Astrocyte (in vitro differentiated cells and primary cell): ENCODE measurements at regions not wholly inside any gene's neighbourhood (a gene's known extent, or its start where the extent isn't known, plus 50 kb on each side); places are given as distances from the start of the nearest gene placed in this dataset.
A peak's percentile ranks its signal among the peaks of the same experiment; 100 is the strongest.

Experiments
- DNase-seq: peaks from one replicate; pipeline ENCODE4 v3.0.0-alpha.2; 2010; ENCODE audit warnings: low read depth
- FAIRE-seq: peaks from 2 replicates; lab custom pipeline; 2011; peaks lifted over from hg19 to GRCh38; lab: Jason Lieb, UNC
- H2AFZ ChIP-seq: 2 replicates; pipeline ENCODE4 v1.6.0; 2012; ENCODE audit warnings: low read depth, low read length, inconsistent platforms
- H3K27ac ChIP-seq: 2 replicates; pipeline ENCODE4 v1.5.1; 2011; ENCODE audit warnings: low read depth, low read length, inconsistent platforms
- H3K27me3 ChIP-seq: 2 replicates; pipeline ENCODE4 v1.6.0; 2011; ENCODE audit warnings: low read length, inconsistent platforms; ENCODE audit not compliant: insufficient read depth
- H3K36me3 ChIP-seq: 2 replicates; pipeline ENCODE4 v1.5.1; 2011; ENCODE audit warnings: low read length, inconsistent platforms; ENCODE audit not compliant: insufficient read depth
- H3K4me1 ChIP-seq: 2 replicates; pipeline ENCODE4 v1.5.1; 2011; ENCODE audit warnings: low read length, inconsistent platforms; ENCODE audit not compliant: insufficient read depth
- H3K4me2 ChIP-seq: 2 replicates; pipeline ENCODE4 v1.6.0; 2012; ENCODE audit warnings: low read length, inconsistent platforms
- H3K4me3 ChIP-seq: 2 replicates; pipeline ENCODE4 v1.5.1; 2011; ENCODE audit warnings: low read depth, mild to moderate bottlenecking, low read length, inconsistent platforms; ENCODE audit not compliant: insufficient read depth
- H3K79me2 ChIP-seq: 2 replicates; pipeline ENCODE4 v1.6.0; 2012; ENCODE audit warnings: mild to moderate bottlenecking, low read length, inconsistent platforms; ENCODE audit not compliant: insufficient read depth
- H3K9ac ChIP-seq: 2 replicates; pipeline ENCODE4 v1.6.0; 2012; ENCODE audit warnings: mild to moderate bottlenecking, low read length, inconsistent platforms
- H3K9me3 ChIP-seq: 2 replicates; pipeline ENCODE4 v1.5.1; 2012; ENCODE audit warnings: low read depth, mild to moderate bottlenecking, low read length, inconsistent platforms; ENCODE audit not compliant: insufficient read depth
- H4K20me1 ChIP-seq: 2 replicates; pipeline ENCODE4 v1.6.0; 2012; ENCODE audit warnings: low read length, inconsistent platforms; ENCODE audit not compliant: insufficient read depth
- H3K27ac Mint-ChIP-seq: one replicate; pipeline ENCODE4 v1.8.0; 2021; ENCODE audit warnings: mild to moderate bottlenecking, mixed read lengths; ENCODE audit not compliant: unreplicated experiment
- H3K27me3 Mint-ChIP-seq: one replicate; pipeline ENCODE4 v1.8.0; 2021; ENCODE audit warnings: low read depth, mixed read lengths; ENCODE audit not compliant: unreplicated experiment
- H3K36me3 Mint-ChIP-seq: one replicate; pipeline ENCODE4 v1.8.0; 2021; ENCODE audit warnings: low read depth, mixed read lengths; ENCODE audit not compliant: unreplicated experiment
- H3K4me1 Mint-ChIP-seq: one replicate; pipeline ENCODE4 v1.8.0; 2021; ENCODE audit warnings: low read depth, mixed read lengths; ENCODE audit not compliant: unreplicated experiment
- H3K4me3 Mint-ChIP-seq: one replicate; pipeline ENCODE4 v1.8.0; 2021; ENCODE audit warnings: mild to moderate bottlenecking, moderate library complexity, mixed read lengths; ENCODE audit not compliant: unreplicated experiment
- H3K9me3 Mint-ChIP-seq: one replicate; pipeline ENCODE4 v1.8.0; 2021; ENCODE audit warnings: mild to moderate bottlenecking, mixed read lengths; ENCODE audit not compliant: unreplicated experiment
- EZH2 ChIP-seq: IDR thresholded peaks from 2 replicates; pipeline ENCODE4 v1.6.1; 2012; ENCODE audit warnings: mild to moderate bottlenecking, low read length, inconsistent platforms; ENCODE audit not compliant: insufficient read depth
- TF ChIP-seq, protein P1 (sequence below): IDR thresholded peaks from 2 replicates; pipeline ENCODE4 v1.5.1; 2011; ENCODE audit warnings: low read depth, mild to moderate bottlenecking, inconsistent platforms, low read length, moderate library complexity; ENCODE audit not compliant: insufficient read depth

GRCh38 chr3:189446959-189447560, 184.1 kb upstream of the TP63 start:
- Mint-ChIP-seq H3K4me3 (no peak overlapping the region), H3K4me1 (no peaks in the 10 kb centered on the region), H3K27me3 (no peaks in the 10 kb centered on the region), H3K27ac (no peak overlapping the region), H3K36me3 (no peaks in the 10 kb centered on the region), H3K9me3 (peaks cover 2% of the 10 kb centered on the region)
- H3K27ac ChIP-seq: no peak overlapping the region
- H3K79me2 ChIP-seq: no peaks in the 10 kb centered on the region
- H3K4me1 ChIP-seq: no peaks in the 10 kb centered on the region
- H3K4me3 ChIP-seq: no peak overlapping the region
- H3K9ac ChIP-seq: no peak overlapping the region
- H3K36me3 ChIP-seq: no peaks in the 10 kb centered on the region
- no peaks in the 10 kb centered on the region for H3K9me3 ChIP-seq
- TF ChIP-seq EZH2: no peak
- TF ChIP-seq, protein P1, sequence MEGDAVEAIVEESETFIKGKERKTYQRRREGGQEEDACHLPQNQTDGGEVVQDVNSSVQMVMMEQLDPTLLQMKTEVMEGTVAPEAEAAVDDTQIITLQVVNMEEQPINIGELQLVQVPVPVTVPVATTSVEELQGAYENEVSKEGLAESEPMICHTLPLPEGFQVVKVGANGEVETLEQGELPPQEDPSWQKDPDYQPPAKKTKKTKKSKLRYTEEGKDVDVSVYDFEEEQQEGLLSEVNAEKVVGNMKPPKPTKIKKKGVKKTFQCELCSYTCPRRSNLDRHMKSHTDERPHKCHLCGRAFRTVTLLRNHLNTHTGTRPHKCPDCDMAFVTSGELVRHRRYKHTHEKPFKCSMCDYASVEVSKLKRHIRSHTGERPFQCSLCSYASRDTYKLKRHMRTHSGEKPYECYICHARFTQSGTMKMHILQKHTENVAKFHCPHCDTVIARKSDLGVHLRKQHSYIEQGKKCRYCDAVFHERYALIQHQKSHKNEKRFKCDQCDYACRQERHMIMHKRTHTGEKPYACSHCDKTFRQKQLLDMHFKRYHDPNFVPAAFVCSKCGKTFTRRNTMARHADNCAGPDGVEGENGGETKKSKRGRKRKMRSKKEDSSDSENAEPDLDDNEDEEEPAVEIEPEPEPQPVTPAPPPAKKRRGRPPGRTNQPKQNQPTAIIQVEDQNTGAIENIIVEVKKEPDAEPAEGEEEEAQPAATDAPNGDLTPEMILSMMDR: no peak
- no peaks in the 10 kb centered on the region for H3K27me3 ChIP-seq
- DNase-seq (peak; percentile 38), FAIRE-seq (no peak)
- H2AFZ ChIP-seq: no peak overlapping the region
- H4K20me1 ChIP-seq: no peaks in the 10 kb centered on the region
- no peak overlapping the region for H3K4me2 ChIP-seq

DNA sequence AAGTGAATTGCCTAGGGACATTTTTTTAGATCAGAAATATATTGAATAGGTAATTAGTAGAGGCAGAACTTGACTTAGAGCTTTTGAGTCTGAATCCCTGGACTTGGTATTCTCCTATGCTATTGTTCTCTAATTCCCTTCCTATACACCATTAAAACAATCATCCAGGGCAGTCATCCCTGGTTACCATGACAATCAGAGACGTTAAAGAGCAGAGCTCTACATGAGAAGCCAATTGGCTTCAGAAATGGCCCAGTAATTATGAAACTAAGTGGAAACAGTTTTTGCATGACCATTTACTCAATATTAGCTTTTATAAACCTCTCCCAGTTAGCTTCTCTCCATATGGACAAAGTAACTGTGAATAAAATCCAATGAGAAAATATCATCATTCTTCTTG, 182.1 kb upstream of the TP63 start:
- no peak overlapping the region for H3K27ac Mint-ChIP-seq
- H3K9ac ChIP-seq: no peak overlapping the region

GRCh38 chr3:189455009-189455408, 176.2 kb upstream of the TP63 start:
- Histone ChIP-seq H4K20me1 (no peaks in the 10 kb centered on the region), H3K9ac (no peak overlapping the region), H3K79me2 (no peaks in the 10 kb centered on the region), H3K4me1 (no peaks in the 10 kb centered on the region), H3K36me3 (no peaks in the 10 kb centered on the region), H3K9me3 (no peaks in the 10 kb centered on the region), H3K27ac (no peak overlapping the region), H2AFZ (no peak overlapping the region), H3K4me3 (no peak overlapping the region), H3K4me2 (no peak overlapping the region), H3K27me3 (no peaks in the 10 kb centered on the region)
- Mint-ChIP-seq H3K4me1 (peaks cover 19% of the 10 kb centered on the region), H3K27me3 (no peaks in the 10 kb centered on the region), H3K4me3 (no peak overlapping the region), H3K27ac (peak overlapping the region; percentile 44), H3K9me3 (peaks cover 4% of the 10 kb centered on the region), H3K36me3 (no peaks in the 10 kb centered on the region)
- TF ChIP-seq, protein P1: no peak
- TF ChIP-seq EZH2: no peak
- DNase-seq: no peak
- no peak for FAIRE-seq

More for the DNA sequence above, 182.1 kb upstream of the TP63 start:
- Histone ChIP-seq H3K36me3 (no peaks in the 10 kb centered on the region), H3K27ac (no peak overlapping the region), H3K4me3 (no peak overlapping the region), H3K79me2 (no peaks in the 10 kb centered on the region), H2AFZ (no peak overlapping the region), H3K27me3 (no peaks in the 10 kb centered on the region), H3K4me2 (no peak overlapping the region), H3K4me1 (no peaks in the 10 kb centered on the region), H4K20me1 (no peaks in the 10 kb centered on the region), H3K9me3 (no peaks in the 10 kb centered on the region)
- FAIRE-seq (no peak), DNase-seq (no peak)
- no peaks in the 10 kb centered on the region for H3K4me1 Mint-ChIP-seq
- TF ChIP-seq, protein P1: no peak
- no peak for TF ChIP-seq EZH2
- no peak overlapping the region for H3K4me3 Mint-ChIP-seq
- H3K9me3 Mint-ChIP-seq: peaks cover 2% of the 10 kb centered on the region
- no peaks in the 10 kb centered on the region for H3K36me3 Mint-ChIP-seq
- no peaks in the 10 kb centered on the region for H3K27me3 Mint-ChIP-seq
